MV-4-11 (cell line): ENCODE measurements at regions not wholly inside any gene's neighbourhood (a gene's known extent, or its start where the extent isn't known, plus 50 kb on each side); places are given as distances from the start of the nearest gene placed in this dataset.

Source experiments
- DNase-seq: peaks from one replicate; lab custom pipeline; 2025; lab: John Stamatoyannopoulos, UW

DNA sequence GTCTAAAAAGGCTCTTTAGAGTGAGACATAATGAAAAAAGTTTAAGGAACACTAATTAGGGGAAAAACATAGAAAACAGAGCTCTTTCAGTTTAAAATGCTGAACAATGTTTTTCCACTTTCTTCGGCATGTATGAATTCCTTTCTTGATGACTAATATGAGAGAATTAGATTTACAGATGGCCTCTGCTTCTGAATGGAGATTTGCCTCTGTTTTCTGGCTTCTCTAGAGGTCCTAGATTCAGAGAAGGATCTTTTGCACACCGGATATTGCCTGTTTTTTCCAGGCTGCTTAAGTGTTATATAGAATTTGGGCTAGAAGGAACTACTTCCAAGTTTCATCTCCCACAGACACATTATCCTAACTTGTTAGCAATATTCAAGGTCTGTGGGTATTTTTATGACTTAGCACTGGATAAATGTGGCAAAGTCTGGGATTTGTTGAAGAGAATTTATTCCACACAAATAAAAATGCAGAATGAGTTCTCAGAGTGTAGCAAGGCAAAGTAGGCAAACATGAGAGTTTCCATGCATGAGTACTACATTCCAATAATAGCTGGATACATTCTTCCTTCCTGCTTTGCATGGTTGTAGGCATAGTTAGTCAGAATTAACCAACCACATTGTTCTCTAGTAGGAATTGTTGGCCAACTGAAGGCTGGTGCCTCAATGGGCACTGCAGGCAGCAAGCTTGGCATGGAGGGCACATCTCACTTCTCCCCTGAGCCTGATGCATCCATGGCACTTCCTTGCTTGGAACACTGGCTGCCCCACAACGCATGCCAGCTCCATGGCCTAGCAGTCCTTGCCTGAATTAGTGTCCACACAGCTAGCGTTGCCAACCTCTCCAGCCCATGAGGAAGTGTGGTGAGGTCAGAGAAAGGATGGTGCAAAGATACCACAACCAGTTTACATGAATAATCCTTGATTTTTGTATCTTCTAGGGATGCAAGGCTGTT lies 224.2 kb downstream of the CLIC5 start:
- DNase-seq = no peak

GRCh38 chr6:45789238-45789637 lies 226.4 kb downstream of the CLIC5 start:
- DNase-seq = no peak

DNA sequence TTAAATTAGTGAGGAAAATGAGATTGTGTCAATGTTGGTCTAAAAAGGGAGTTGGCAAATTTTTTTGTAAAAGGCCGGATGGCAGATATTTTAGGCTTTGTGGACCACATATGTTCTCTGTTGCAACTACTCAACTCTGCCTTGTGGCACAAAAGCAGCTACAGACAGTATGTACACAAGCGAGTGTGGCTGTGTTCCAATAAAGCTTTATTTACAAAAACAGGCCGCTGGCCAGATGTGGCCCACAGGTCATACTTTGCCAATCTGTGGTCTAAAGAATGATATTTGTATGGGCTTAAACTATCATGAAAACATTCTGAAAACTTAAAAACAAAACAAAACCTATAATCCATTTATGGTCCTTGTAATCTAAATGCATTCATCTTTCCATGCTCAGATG lies 228.3 kb downstream of the CLIC5 start:
- no peak for DNase-seq

GRCh38 chr6:45786355-45786781 lies 229.3 kb downstream of the CLIC5 start:
- no peak for DNase-seq

- no peak for DNase-seq
These were observed 231.4 kb downstream of the CLIC5 start for GRCh38 chr6:45784250-45784649.

DNA sequence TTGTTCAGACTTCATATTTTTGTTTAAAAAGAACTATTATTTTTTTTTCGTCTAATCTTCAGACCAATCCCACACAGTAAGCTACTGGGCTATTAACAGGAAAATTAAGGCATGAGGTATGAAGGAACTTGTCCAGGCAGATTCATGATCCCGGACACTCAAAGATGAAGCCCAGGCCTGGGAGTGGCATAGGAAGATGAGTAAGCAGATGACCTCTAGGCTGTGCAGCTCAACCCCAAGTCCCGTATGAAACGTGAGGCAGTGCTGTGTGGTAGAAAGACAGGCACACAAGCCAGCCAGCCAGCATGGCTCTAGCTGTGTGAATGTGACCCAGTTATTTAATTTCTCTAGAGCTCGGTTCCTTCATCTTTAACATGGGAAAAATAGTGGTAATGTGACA lies 231.9 kb downstream of the CLIC5 start:
- DNase-seq = no peak

DNA sequence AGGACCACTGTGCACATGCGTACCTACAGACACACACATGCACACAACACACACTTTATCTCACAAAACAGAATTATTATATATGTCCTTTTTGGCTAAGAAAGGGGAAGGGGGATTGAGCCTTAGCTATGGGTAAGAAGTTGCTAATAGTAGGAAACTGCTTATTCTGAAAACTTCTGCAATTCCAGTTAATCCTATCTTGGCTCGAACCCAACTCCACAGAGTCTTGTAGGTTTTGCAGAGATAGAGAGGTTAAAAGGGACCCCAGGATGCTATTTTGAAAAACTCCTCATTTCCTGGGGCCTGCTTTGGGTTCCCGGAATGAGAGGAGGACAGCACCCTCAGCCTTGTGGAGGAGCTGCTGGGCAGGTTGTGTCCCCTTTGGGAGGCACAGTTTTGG lies 233.8 kb downstream of the CLIC5 start:
- peak; percentile 74 for DNase-seq

DNA sequence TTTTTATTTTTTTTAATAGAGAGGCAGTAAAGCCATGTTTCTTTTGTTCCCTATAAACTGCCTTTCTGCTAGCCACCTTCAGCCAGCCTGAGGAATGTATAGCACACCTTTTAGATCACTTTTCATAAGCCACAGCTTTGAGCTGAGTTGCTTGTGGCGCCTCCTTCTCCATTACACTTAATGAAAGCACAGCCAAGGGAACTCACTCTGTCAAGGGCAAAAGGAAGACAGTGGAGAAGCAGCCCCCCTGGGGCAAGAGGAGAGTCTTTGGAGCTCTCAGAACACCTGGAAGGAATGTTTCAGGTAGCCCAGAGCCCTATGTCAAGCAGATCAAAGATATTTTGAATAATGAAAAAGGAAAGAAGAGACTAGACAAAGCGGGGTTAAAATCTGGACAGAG lies 235.1 kb downstream of the CLIC5 start:
- no peak for DNase-seq

GRCh38 chr6:45775026-45775697 lies 240.5 kb downstream of the CLIC5 start:
- no peak for DNase-seq

DNA sequence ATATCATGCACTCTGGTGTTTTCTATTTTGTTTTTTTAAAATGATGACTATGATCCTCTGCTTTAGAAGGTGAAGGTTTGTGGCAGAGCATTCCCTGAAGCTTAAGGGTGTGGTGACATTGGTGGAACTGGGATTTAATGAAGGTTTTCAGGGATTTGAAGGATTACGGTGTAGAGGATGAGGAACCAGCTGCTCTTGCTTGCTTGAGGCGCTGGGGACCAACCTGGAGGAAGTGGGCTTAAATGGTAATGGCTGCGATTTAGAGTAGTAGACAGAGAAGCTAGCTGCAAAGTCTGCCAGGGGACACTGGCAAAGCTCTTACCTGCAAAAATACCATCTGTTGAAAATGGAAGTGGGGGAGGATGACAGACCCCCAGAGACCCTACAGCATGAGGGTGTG lies 241.8 kb downstream of the CLIC5 start:
- no peak for DNase-seq

DNA sequence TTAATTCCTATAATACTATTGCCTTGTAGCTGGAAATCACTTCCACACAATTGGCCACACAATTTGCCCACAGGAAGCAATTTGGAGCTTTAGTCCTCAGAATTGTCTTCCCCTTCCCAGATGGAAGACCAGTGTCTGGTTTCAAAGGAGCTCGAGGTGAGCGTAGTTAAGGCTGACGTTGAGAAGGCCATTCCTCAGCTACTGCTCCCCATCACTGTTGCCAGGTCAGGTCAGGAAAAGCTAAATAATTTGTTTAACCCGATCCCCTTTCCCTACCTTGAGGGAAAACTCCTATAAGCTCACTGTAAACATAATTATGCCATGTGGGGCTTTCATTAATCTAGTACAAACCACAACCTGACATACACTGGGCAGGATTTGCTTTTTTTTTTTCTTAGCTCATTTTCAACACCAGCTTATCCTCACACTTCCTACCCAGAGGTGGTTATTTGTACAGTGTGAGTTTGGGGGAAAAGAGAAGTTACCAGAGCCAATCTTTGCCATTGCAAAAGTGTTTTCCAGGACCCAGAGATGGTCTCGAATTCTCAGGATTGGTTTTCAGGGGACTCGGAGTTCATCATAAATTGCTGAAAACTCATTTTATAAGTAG lies 242.7 kb downstream of the CLIC5 start:
- DNase-seq = no peak

GRCh38 chr6:45772051-45772450 lies 243.6 kb downstream of the CLIC5 start:
- DNase-seq = no peak

- DNase-seq = no peak
These were observed 252.4 kb downstream of the CLIC5 start for GRCh38 chr6:45763281-45763680.

DNA sequence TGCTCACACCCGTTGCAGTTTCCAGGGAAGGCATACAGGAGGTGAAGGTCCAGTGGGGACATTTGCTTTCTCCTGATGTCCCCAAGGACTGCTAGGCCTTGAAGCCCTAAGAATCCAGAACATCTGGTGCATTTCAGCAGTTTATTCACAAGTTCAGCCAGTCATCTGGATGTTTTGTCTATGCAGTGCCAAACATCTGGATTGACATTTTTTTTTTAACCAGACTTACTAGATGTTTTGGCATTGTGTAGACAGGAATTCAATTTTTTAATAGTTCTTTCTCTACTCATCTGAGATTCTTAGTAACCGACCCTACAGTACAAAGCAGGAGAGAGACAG lies 256.2 kb downstream of the CLIC5 start:
- DNase-seq = no peak

- DNase-seq = peak; percentile 22
These were observed 256.7 kb downstream of the CLIC5 start for GRCh38 chr6:45758787-45759471.

DNA sequence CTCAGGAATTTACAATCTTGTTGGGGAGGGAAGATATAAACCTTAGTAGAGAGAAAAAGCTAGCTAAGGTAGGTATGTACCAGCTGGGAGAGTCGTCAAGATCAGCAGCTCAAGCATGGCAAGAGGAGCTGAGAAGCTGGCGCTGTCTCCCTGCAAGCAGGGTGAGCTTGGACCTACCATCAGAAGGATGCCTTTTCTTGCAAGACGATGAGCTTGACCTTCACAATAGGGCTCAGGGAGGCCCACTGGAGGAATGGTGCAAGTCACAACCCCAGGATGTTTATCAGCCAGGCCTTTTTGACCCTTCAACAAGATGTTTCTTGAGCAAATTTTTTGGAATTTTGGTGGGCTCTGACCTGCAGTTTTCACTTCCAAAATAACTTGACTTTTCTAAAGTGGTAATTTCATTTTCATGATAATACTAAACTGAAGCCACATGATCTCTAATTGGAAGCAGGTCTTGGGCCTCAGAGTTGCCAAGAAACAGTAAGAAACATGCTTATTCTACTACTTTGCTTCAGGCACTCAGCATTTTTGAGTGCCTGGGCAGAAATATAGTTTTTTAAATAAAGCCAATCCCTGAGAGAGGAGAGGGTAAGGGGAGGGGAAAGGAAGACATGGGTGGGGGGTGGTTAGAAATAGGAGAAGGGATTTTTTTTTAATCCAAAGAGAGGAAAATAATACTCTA lies 258.1 kb downstream of the CLIC5 start:
- DNase-seq = no peak

DNA sequence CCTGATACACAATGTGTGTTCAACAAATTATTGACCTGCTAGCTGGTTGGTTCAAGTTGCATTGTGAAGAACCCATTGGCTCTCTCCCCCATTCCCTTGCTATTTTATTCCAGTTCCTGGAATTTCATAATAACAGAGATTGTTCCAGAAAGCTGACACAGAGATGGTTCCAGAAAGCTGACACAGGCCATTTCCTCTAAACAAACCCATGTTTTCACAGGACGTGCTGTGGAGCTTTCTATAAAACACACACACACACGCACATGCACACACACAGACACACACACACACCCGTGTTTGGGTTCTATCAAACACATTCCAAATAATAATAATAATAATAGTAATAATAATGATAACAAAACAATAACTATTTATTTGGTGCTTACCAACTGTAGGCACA lies 259.1 kb downstream of the CLIC5 start:
- DNase-seq = no peak

DNA sequence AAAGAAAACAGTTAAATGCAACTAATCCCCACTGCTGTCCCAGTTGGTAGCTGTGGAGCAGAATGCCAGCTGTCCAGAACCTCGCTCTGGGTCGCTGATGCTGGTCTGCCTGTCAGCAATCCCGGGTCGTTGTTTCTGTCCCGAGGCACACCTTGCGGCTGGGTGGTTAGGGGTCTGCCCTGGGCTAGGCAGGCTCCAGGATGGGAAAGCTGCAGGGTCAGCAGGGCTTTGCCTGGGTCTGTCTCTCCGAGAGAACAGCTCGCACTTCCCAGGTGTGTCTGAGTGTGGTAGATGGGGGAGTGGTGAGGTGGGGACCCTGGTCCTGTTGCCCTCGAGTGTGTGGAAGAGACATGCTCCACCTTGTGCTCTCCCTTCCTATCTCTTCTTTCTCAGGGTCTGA lies 261.2 kb downstream of the CLIC5 start:
- DNase-seq = no peak

- no peak for DNase-seq
These were observed 269.6 kb downstream of the CLIC5 start for GRCh38 chr6:45746046-45746445.

GRCh38 chr6:45743028-45743615 lies 272.5 kb downstream of the CLIC5 start:
- peak; percentile 24 for DNase-seq

- DNase-seq = no peak
These were observed 273.1 kb downstream of the CLIC5 start for GRCh38 chr6:45742591-45742990.
